OCI-M1 (cell line): ENCODE measurements at regions not wholly inside any gene's neighbourhood (a gene's known extent, or its start where the extent isn't known, plus 50 kb on each side); places are given as distances from the start of the nearest gene placed in this dataset.
"Not testable (repeated sequence)": the region's sequence is repeated elsewhere in the genome, so short reads cannot be mapped to it uniquely, and the experiment has no call there.

Source experiments
- DNase-seq: peaks from one replicate; lab custom pipeline; 2025; lab: John Stamatoyannopoulos, UW

- DNase-seq = no peak
Measured at GRCh38 chr4:53714236-53715140, 123.2 kb upstream of the LNX1 start.

GRCh38 chr4:53713767-53714166, 122.5 kb upstream of the LNX1 start:
- no peak for DNase-seq

GRCh38 chr4:53713296-53713695, 122.0 kb upstream of the LNX1 start:
- DNase-seq = no peak

GRCh38 chr4:53712408-53713020, 121.2 kb upstream of the LNX1 start:
- DNase-seq = no peak

GRCh38 chr4:53711926-53712325, 120.6 kb upstream of the LNX1 start:
- no peak for DNase-seq

GRCh38 chr4:53709693-53710092, 118.4 kb upstream of the LNX1 start:
- DNase-seq = no peak

- DNase-seq = no peak
Measured at GRCh38 chr4:53707491-53707890, 116.2 kb upstream of the LNX1 start.

GRCh38 chr4:53706422-53707032, 115.2 kb upstream of the LNX1 start:
- peak; percentile 71 for DNase-seq

GRCh38 chr4:53705972-53706371, 114.7 kb upstream of the LNX1 start:
- no peak for DNase-seq

GRCh38 chr4:53705151-53705764, 114.0 kb upstream of the LNX1 start:
- DNase-seq = no peak

- DNase-seq = no peak
Measured at GRCh38 chr4:53704329-53704728, 113.0 kb upstream of the LNX1 start.

GRCh38 chr4:53703267-53703655, 112.0 kb upstream of the LNX1 start:
- DNase-seq = no peak

- no peak for DNase-seq
Measured at GRCh38 chr4:53702334-53703266, 111.3 kb upstream of the LNX1 start.

- not testable (repeated sequence) for DNase-seq
Measured at GRCh38 chr4:53701260-53701659, 110.0 kb upstream of the LNX1 start.

- DNase-seq = peak; percentile 55
Measured at GRCh38 chr4:53699310-53699709, 108.0 kb upstream of the LNX1 start.

GRCh38 chr4:53697016-53697685, 105.9 kb upstream of the LNX1 start:
- no peak for DNase-seq

- peak; percentile 20 for DNase-seq
Measured at GRCh38 chr4:53695540-53696463, 104.5 kb upstream of the LNX1 start.

GRCh38 chr4:53694666-53695065, 103.4 kb upstream of the LNX1 start:
- no peak for DNase-seq

GRCh38 chr4:53693909-53694308, 102.6 kb upstream of the LNX1 start:
- no peak for DNase-seq

GRCh38 chr4:53693408-53693807, 102.1 kb upstream of the LNX1 start:
- no peak for DNase-seq
